IMR-90 (cell line): ENCODE measurements at regions not wholly inside any gene's neighbourhood (a gene's known extent, or its start where the extent isn't known, plus 50 kb on each side); places are given as distances from the start of the nearest gene placed in this dataset.

ENCODE experiments used
- ATAC-seq: fragments of 200-7000 bp; cut with Tn5 transposase; 2 replicates; pipeline ENCODE4 v1.9.1; 2020; ENCODE audit warnings: low read depth, mild to moderate bottlenecking, moderate library complexity
- BruUV-seq: library from RNA; stranded (reverse); fragments of 400-500 nt; replicated peaks from 2 replicates; lab custom pipeline; 2021; lab: Mats Ljungman, UMichigan
- CTCF ChIA-PET: fragments of 300-600 bp; formaldehyde crosslinking; extraction: SDS; loops from one replicate; lab custom pipeline; 2021; ENCODE audit warnings: antibody characterized with exemption; lab: Yijun Ruan, JAX
- POLR2A ChIA-PET: fragments of 300-600 bp; sonication (Branson Sonifier 250); formaldehyde crosslinking; loops from one replicate; lab custom pipeline; 2022; ENCODE audit warnings: antibody characterized with exemption; ENCODE audit not compliant: unreplicated experiment; lab: Charles Lee
- DNase-seq: peaks from one replicate; pipeline ENCODE4 v3.0.0; 2013
- H2AFZ ChIP-seq: replicated peaks from 2 replicates; pipeline ENCODE3; 2013; ENCODE audit warnings: low read length, mild to moderate bottlenecking; ENCODE audit not compliant: poor library complexity
- H2AK5ac ChIP-seq: 2 replicates; pipeline ENCODE4 v1.6.1; 2013; ENCODE audit warnings: low read depth, low read length, inconsistent platforms
- H2AK9ac ChIP-seq: replicated peaks from 2 replicates; pipeline ENCODE3; 2013; ENCODE audit warnings: mild to moderate bottlenecking, low read depth, low read length, moderate library complexity; ENCODE audit not compliant: poor library complexity
- H2BK120ac ChIP-seq: 2 replicates; pipeline ENCODE4 v1.6.1; 2013; ENCODE audit warnings: low read depth, low read length, inconsistent platforms
- H2BK15ac ChIP-seq: 3 replicates; pipeline ENCODE4 v1.6.1; 2013; ENCODE audit warnings: low read depth, low read length, inconsistent platforms
- H2BK20ac ChIP-seq: 2 replicates; pipeline ENCODE4 v1.6.1; 2013; ENCODE audit warnings: low read depth, mild to moderate bottlenecking, inconsistent platforms, low read length, moderate library complexity
- H2BK5ac ChIP-seq: 2 replicates; pipeline ENCODE4 v1.6.1; 2013; ENCODE audit warnings: mild to moderate bottlenecking, low read depth, low read length, inconsistent platforms; ENCODE audit not compliant: poor library complexity, severe bottlenecking
- H3K14ac ChIP-seq: replicated peaks from 2 replicates; pipeline ENCODE4 v1.6.1; 2013; ENCODE audit warnings: low read depth, low read length, inconsistent platforms
- H3K18ac ChIP-seq: 2 replicates; pipeline ENCODE4 v1.6.1; 2013; ENCODE audit warnings: low read depth, low read length, control low read depth
- H3K23ac ChIP-seq: 2 replicates; pipeline ENCODE4 v1.6.1; 2013; ENCODE audit warnings: low read depth, low read length, inconsistent platforms
- H3K27ac ChIP-seq: 2 replicates; pipeline ENCODE4 v1.5.1; 2013; ENCODE audit warnings: mild to moderate bottlenecking, control low read depth, low read length; ENCODE audit not compliant: insufficient read depth
- H3K27me3 ChIP-seq: 2 replicates; pipeline ENCODE4 v1.6.1; 2013; ENCODE audit warnings: low read length; ENCODE audit not compliant: control insufficient read depth, insufficient read depth
- H3K36me3 ChIP-seq: 2 replicates; pipeline ENCODE4 v1.6.1; 2013; ENCODE audit warnings: low read length, mixed read lengths; ENCODE audit not compliant: control insufficient read depth, insufficient read depth
- H3K4ac ChIP-seq: 2 replicates; pipeline ENCODE4 v1.6.1; 2013; ENCODE audit warnings: low read depth, low read length, inconsistent platforms
- H3K4me1 ChIP-seq: 2 replicates; pipeline ENCODE4 v1.6.1; 2013; ENCODE audit warnings: low read length, mixed read lengths; ENCODE audit not compliant: control insufficient read depth, insufficient read depth
- H3K4me2 ChIP-seq: 2 replicates; pipeline ENCODE4 v1.6.1; 2013; ENCODE audit warnings: low read depth, mild to moderate bottlenecking, control low read depth, low read length, moderate library complexity
- H3K4me3 ChIP-seq: 2 replicates; pipeline ENCODE4 v1.5.1; 2013; ENCODE audit warnings: low read depth, mild to moderate bottlenecking, control low read depth, low read length, moderate library complexity; ENCODE audit not compliant: insufficient read depth
- H3K56ac ChIP-seq: 2 replicates; pipeline ENCODE4 v1.6.1; 2013; ENCODE audit warnings: low read length, inconsistent platforms; ENCODE audit not compliant: insufficient read depth; ENCODE audit errors: extremely low read depth
- H3K79me1 ChIP-seq, 2 experiments: 2 replicates each; pipeline ENCODE4 v1.6.1; 2013; ENCODE audit warnings: low read length in 2 of 2, inconsistent platforms in 1 of 2, low read depth in 1 of 2
- H3K9ac ChIP-seq: 2 replicates; pipeline ENCODE4 v1.6.1; 2013; ENCODE audit warnings: low read depth, low read length, control low read depth
- H3K9me1 ChIP-seq: 2 replicates; pipeline ENCODE4 v1.6.1; 2013; ENCODE audit warnings: low read length, inconsistent platforms; ENCODE audit not compliant: insufficient read depth
- H3K9me3 ChIP-seq: 2 replicates; pipeline ENCODE4 v1.6.1; 2013; ENCODE audit warnings: low read length; ENCODE audit not compliant: control insufficient read depth, insufficient read depth
- H4K20me1 ChIP-seq: 2 replicates; pipeline ENCODE4 v1.6.1; 2013; ENCODE audit warnings: low read length, inconsistent platforms; ENCODE audit not compliant: insufficient read depth
- H4K5ac ChIP-seq: 2 replicates; pipeline ENCODE4 v1.6.1; 2013; ENCODE audit warnings: mild to moderate bottlenecking, low read depth, low read length, control low read depth
- H4K8ac ChIP-seq, 2 experiments: 2 replicates each; pipeline ENCODE4 v1.6.1; 2013; ENCODE audit warnings: low read depth in 2 of 2, low read length in 2 of 2, control low read depth in 1 of 2, inconsistent platforms in 1 of 2
- H4K91ac ChIP-seq: 2 replicates; pipeline ENCODE4 v1.6.1; 2013; ENCODE audit warnings: low read depth, low read length, inconsistent platforms; ENCODE audit not compliant: insufficient read depth
- BHLHE40 ChIP-seq: fragments of 150-350 bp; IDR thresholded peaks from 2 replicates; pipeline ENCODE4 v1.6.1; 2016; ENCODE audit warnings: mild to moderate bottlenecking, low read depth, low read length
- CEBPB ChIP-seq: IDR thresholded peaks from 2 replicates; pipeline ENCODE4 v1.6.1; 2012; ENCODE audit warnings: low read depth, low read length, improper control_type of control experiment
- CHD1 ChIP-seq: IDR thresholded peaks from 2 replicates; pipeline ENCODE4 v1.6.1; 2012; ENCODE audit warnings: low read depth, low read length, improper control_type of control experiment
- ELK1 ChIP-seq: fragments of 150-350 bp; IDR thresholded peaks from 2 replicates; pipeline ENCODE4 v1.6.1; 2016; ENCODE audit warnings: low read depth, mild to moderate bottlenecking, low read length, moderate library complexity, borderline replicate concordance
- FOS ChIP-seq: fragments of 150-350 bp; IDR thresholded peaks from 2 replicates; pipeline ENCODE4 v1.6.1; 2016; ENCODE audit warnings: low read depth, low read length
- RFX5 ChIP-seq: IDR thresholded peaks from 2 replicates; pipeline ENCODE4 v1.8.0; 2012; ENCODE audit warnings: low read depth, mild to moderate bottlenecking, low read length, moderate library complexity
- SMC3 ChIP-seq: fragments of 150-350 bp; IDR thresholded peaks from 2 replicates; pipeline ENCODE4 v1.6.1; 2016; ENCODE audit warnings: low read depth, mild to moderate bottlenecking, antibody characterized with exemption, low read length, moderate library complexity
- WGBS, 2 experiments: methylation state at CpG; one replicate each; pipeline versions ENCODE4 v1.1.5 to v1.1.7; 2013; ENCODE audit warnings: missing lambda C conversion rate in 2 of 2; ENCODE audit not compliant: insufficient read length in 1 of 2; ENCODE audit errors: extremely low coverage in 2 of 2; 5-methylcytosine and 5-hydroxymethylcytosine counted together
- dilution Hi-C: fragments of 300-500 bp; cut with HindIII; formaldehyde crosslinking; loops from one replicate; pipeline ENCODE4 v1.14.3; 2018; ENCODE audit warnings: low sequenced_read_pairs; ENCODE audit not compliant: unreplicated experiment
- in situ Hi-C: fragments of 300-500 bp; cut with MboI; formaldehyde crosslinking; loops from 3 replicates; pipeline ENCODE4 v1.14.3; 2019; ENCODE audit warnings: low sequenced_read_pairs, inconsistent platforms, mixed read lengths
- intact Hi-C: fragments of 100-400 bp; cut with micrococcal nuclease; formaldehyde crosslinking; loops from 2 replicates; pipeline ENCODE4 v1.10.0; 2022
- TF ChIP-seq, protein P1 (sequence below): conservative IDR thresholded peaks from 2 replicates; pipeline ENCODE4 v1.5.1; 2012; ENCODE audit warnings: mild to moderate bottlenecking, low read depth, low read length, improper control_type of control experiment

- ChIA-PET CTCF (no interaction called here), POLR2A (no interaction called here)
- H3K23ac ChIP-seq, result no peak overlapping the region
- H4K8ac ChIP-seq, result no peak overlapping the region
- no peak overlapping the region for H3K4me3 ChIP-seq
- H3K9me3 ChIP-seq, result no peaks in the 10 kb centered on the region
- no peak overlapping the region for H3K4me2 ChIP-seq
- H3K27ac ChIP-seq, result no peak overlapping the region
- dilution Hi-C loops, result no loop called here
- H2BK15ac ChIP-seq, result no peak overlapping the region
- no peak for ATAC-seq
- H4K5ac ChIP-seq, result no peak overlapping the region
- H3K36me3 ChIP-seq, result no peaks in the 10 kb centered on the region
- H2BK20ac ChIP-seq, result no peak overlapping the region
- H2BK120ac ChIP-seq, result no peak overlapping the region
- 73% methylated on average over 3 of the region's 9 CpGs; no CpG with 5 or more reads in 1 of the 2 experiments for WGBS, 2 experiments
- H2AFZ ChIP-seq, result no peak overlapping the region
- TF ChIP-seq CHD1 (no peak), SMC3 (no peak), FOS (no peak), RFX5 (no peak), CEBPB (no peak), BHLHE40 (no peak), ELK1 (no peak)
- TF ChIP-seq, protein P1, sequence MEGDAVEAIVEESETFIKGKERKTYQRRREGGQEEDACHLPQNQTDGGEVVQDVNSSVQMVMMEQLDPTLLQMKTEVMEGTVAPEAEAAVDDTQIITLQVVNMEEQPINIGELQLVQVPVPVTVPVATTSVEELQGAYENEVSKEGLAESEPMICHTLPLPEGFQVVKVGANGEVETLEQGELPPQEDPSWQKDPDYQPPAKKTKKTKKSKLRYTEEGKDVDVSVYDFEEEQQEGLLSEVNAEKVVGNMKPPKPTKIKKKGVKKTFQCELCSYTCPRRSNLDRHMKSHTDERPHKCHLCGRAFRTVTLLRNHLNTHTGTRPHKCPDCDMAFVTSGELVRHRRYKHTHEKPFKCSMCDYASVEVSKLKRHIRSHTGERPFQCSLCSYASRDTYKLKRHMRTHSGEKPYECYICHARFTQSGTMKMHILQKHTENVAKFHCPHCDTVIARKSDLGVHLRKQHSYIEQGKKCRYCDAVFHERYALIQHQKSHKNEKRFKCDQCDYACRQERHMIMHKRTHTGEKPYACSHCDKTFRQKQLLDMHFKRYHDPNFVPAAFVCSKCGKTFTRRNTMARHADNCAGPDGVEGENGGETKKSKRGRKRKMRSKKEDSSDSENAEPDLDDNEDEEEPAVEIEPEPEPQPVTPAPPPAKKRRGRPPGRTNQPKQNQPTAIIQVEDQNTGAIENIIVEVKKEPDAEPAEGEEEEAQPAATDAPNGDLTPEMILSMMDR, result no peak
- no peak overlapping the region for H3K18ac ChIP-seq
- no peaks in the 10 kb centered on the region for H3K9me1 ChIP-seq
- H2BK5ac ChIP-seq, result no peak overlapping the region
- no peaks in the 10 kb centered on the region for H3K4me1 ChIP-seq
- in situ Hi-C loops, result no loop called here
- H3K9ac ChIP-seq, result no peak overlapping the region
- no peaks in the 10 kb centered on the region for H3K79me1 ChIP-seq
- H2AK5ac ChIP-seq, result no peak overlapping the region
- intact Hi-C loops, result loop anchor here (10.0 kb wide), 1 partner anchor 563 kb away; no protein-coding TSS in a partner anchor
- no peak overlapping the region for H3K56ac ChIP-seq
- H3K14ac ChIP-seq, result no peak overlapping the region
- no TSS peak for BruUV-seq
- no peak overlapping the region for H2AK9ac ChIP-seq
- H3K27me3 ChIP-seq, result no peaks in the 10 kb centered on the region
- no peak overlapping the region for H3K4ac ChIP-seq
- no peaks in the 10 kb centered on the region for H4K20me1 ChIP-seq
- DNase-seq, result no peak
- no peak overlapping the region for H4K91ac ChIP-seq
These were observed 568.9 kb upstream of the NR2F2 start for GRCh38 chr15:95761501-95762165.
